ENCODE measurements at regions not wholly inside any gene's neighbourhood (a gene's known extent, or its start where the extent isn't known, plus 50 kb on each side); places are given as distances from the start of the nearest gene placed in this dataset.

- no peak for DNase-seq (ENCODE audit: low read depth, low spot score)
- no peak overlapping the region for H3K4me3 ChIP-seq (ENCODE audit: low read depth, low read length)
- POLR2A ChIA-PET: no interaction called here
- TF ChIP-seq CTCF (IDR thresholded peaks at IDR 0.05; ENCODE audit: insufficient read depth, low read length, missing control alignments): no peak
- CTCF ChIA-PET: no interaction called here
These were observed 226.0 kb upstream of the TSHZ2 start for GRCh38 chr20:52746190-52746589.

GRCh38 chr20:52744441-52744840 lies 227.7 kb upstream of the TSHZ2 start:
- no peak for TF ChIP-seq CTCF (IDR thresholded peaks at IDR 0.05; ENCODE audit: insufficient read depth, low read length, missing control alignments)
- DNase-seq (ENCODE audit: low read depth, low spot score): no peak
- CTCF ChIA-PET: interaction anchor here (0.6 kb wide), 1 partner anchor 747 kb away, joined by 3 read pairs; no protein-coding TSS in a partner anchor
- POLR2A ChIA-PET: no interaction called here
- no peak overlapping the region for H3K4me3 ChIP-seq (ENCODE audit: low read depth, low read length)

GRCh38 chr20:52738081-52738480 lies 234.1 kb upstream of the TSHZ2 start:
- TF ChIP-seq CTCF (IDR thresholded peaks at IDR 0.05; ENCODE audit: insufficient read depth, low read length, missing control alignments): no peak
- ChIA-PET CTCF (no interaction called here), POLR2A (no interaction called here)
- no peak for DNase-seq (ENCODE audit: low read depth, low spot score)
- no peak overlapping the region for H3K4me3 ChIP-seq (ENCODE audit: low read depth, low read length)

DNA sequence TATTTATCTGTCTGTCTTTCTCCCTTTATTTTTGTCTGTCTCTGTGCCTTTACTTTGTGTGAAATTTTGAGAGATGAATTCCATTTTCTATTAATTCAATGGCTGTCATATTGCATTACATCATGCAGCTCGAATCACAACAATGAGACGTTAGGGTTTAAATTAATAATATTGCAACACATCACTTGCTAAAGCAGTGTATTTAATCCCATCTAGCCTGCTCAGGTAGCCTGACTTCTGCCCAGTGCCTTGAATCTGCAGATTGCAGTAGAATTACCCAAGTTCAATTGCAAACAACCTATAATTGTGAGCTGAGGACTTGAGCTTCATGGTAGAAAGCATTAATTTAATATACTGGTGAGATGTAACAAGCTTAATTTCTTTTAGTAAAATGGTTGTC lies 235.7 kb upstream of the TSHZ2 start:
- H3K4me3 ChIP-seq (ENCODE audit: low read depth, low read length): no peak overlapping the region
- no peak for DNase-seq (ENCODE audit: low read depth, low spot score)
- ChIA-PET POLR2A (no interaction called here), CTCF (no interaction called here)
- TF ChIP-seq CTCF (IDR thresholded peaks at IDR 0.05; ENCODE audit: insufficient read depth, low read length, missing control alignments): no peak

DNA sequence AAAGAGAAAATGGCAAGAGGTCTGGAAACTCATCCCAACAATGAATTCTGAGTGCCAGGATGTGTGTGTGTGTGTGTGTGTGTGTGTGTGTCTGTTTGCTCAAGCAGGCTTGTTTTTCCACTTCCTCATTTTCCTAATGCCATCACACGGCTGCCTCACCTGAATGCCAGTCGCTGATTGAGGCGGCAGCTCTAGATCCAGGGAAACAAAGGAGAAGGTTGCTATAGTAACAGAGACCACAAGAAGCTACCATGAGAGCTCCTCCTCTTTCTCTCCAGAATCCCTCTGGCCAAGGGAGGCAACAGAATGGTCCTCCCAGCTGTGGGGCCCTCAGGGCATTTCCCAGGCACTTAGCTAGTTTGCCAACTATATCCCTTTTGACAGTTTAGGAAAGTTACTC lies 241.1 kb upstream of the TSHZ2 start:
- CTCF ChIA-PET: no interaction called here
- POLR2A ChIA-PET: no interaction called here

GRCh38 chr20:52727740-52728456 lies 244.3 kb upstream of the TSHZ2 start:
- ChIA-PET CTCF (no interaction called here), POLR2A (no interaction called here)
- DNase-seq (ENCODE audit: low read depth, low spot score): no peak
- H3K4me3 ChIP-seq (ENCODE audit: low read depth, low read length): no peak overlapping the region
- no peak for TF ChIP-seq CTCF (IDR thresholded peaks at IDR 0.05; ENCODE audit: insufficient read depth, low read length, missing control alignments)

More for the DNA sequence above, 241.1 kb upstream of the TSHZ2 start:
- H3K4me3 ChIP-seq (ENCODE audit: low read depth, low read length): no peak overlapping the region
- no peak for TF ChIP-seq CTCF (IDR thresholded peaks at IDR 0.05; ENCODE audit: insufficient read depth, low read length, missing control alignments)
- no peak for DNase-seq (ENCODE audit: low read depth, low spot score)
